Stomach (tissue), 8 donors: ENCODE measurements at regions not wholly inside any gene's neighbourhood (a gene's known extent, or its start where the extent isn't known, plus 50 kb on each side); places are given as distances from the start of the nearest gene placed in this dataset.
"Not testable (repeated sequence)": the region's sequence is repeated elsewhere in the genome, so short reads cannot be mapped to it uniquely, and the experiment has no call there.

Experiments used
- DNase-seq, 2 donors: peaks; one replicate each; pipeline versions ENCODE4 v3.0.0 to v3.0.0-alpha.2; 2013 to 2019
- H3K27ac ChIP-seq, 5 donors: fragments of 200-600 bp in 4 of 5; sonication (generic) in 4 of 5; one replicate each; pipeline ENCODE4 v1.5.1; 2013 to 2019; ENCODE audit warnings: mild to moderate bottlenecking in 1 of 5, moderate library complexity in 1 of 5
- H3K27me3 ChIP-seq, 3 donors: fragments of 200-600 bp; sonication (generic); one replicate each; pipeline ENCODE4 v1.5.1; 2017 to 2019; ENCODE audit warnings: mixed run types in 1 of 3
- H3K36me3 ChIP-seq, 4 donors: fragments of 200-600 bp; sonication (generic); 1 replicate in 3 of 4; 2 replicates in 1 of 4; pipeline ENCODE4 v1.5.1; 2016 to 2019
- H3K4me1 ChIP-seq, 4 donors: fragments of 200-600 bp; sonication (generic); one replicate each; pipeline ENCODE4 v1.5.1; 2016 to 2019
- H3K4me3 ChIP-seq, 4 donors: fragments of 200-600 bp; sonication (generic) in 3 of 4; one replicate each; pipeline ENCODE4 v1.5.1; 2016 to 2019; ENCODE audit warnings: mild to moderate bottlenecking in 1 of 4
- H3K9me3 ChIP-seq, 4 donors: fragments of 200-600 bp; sonication (generic); one replicate each; pipeline ENCODE4 v1.5.1; 2016 to 2019
- CTCF ChIP-seq, 7 experiments: fragments of 450-650 bp in 4 of 7; fragments of 200-600 bp in 3 of 7; sonication (generic) in 3 of 7; IDR thresholded peaks; one replicate each; pipeline ENCODE4 v1.5.1; 2016 to 2019; ENCODE audit warnings: antibody characterized with exemption in 7 of 7, control low read depth in 2 of 7, mild to moderate bottlenecking in 1 of 7
- EP300 ChIP-seq: sonication (generic); formaldehyde crosslinking; IDR thresholded peaks from one replicate; pipeline ENCODE4 v1.6.1; 2017; ENCODE audit warnings: antibody characterized with exemption
- POLR2A ChIP-seq, 4 donors: fragments of 450-650 bp; IDR thresholded peaks; one replicate each; pipeline ENCODE4 v1.6.1; 2016; ENCODE audit warnings: antibody characterized with exemption in 4 of 4, control low read depth in 2 of 4, mild to moderate bottlenecking in 1 of 4, moderate library complexity in 1 of 4
- POLR2AphosphoS5 ChIP-seq, 3 donors: sonication (generic); formaldehyde crosslinking; IDR thresholded peaks; one replicate each; pipeline ENCODE4 v1.6.1; 2016; ENCODE audit warnings: antibody characterized with exemption in 3 of 3
- WGBS, 5 donors: extraction: QIAGEN DNeasy Blood & Tissue Kit in 3 of 5; methylation state at CpG; one replicate each; pipeline versions ENCODE4 v1.1.5 to v1.1.7; 2013 to 2018; 5-methylcytosine and 5-hydroxymethylcytosine counted together
- intact Hi-C: fragments of 100-400 bp; cut with DNase I; formaldehyde crosslinking; loops from one replicate; pipeline ENCODE4 v1.15.1; 2023; ENCODE audit warnings: low total_unique reads
- donor health status: healthy with polysubstance abuse.
- donor health status: Bipolar disorder and iron deficiency.
- donor health status: healthy.

GRCh38 chr3:127082066-127082465, 99.2 kb downstream of the PLXNA1 start:
- H3K9me3 ChIP-seq: no peaks in the 10 kb centered on the region
- no peak overlapping the region for H3K4me3 ChIP-seq
- H3K36me3 ChIP-seq: no peaks in the 10 kb centered on the region
- H3K27me3 ChIP-seq: peaks cover 0 to 5% (median 0%) of the 10 kb centered on the region in 3 donors
- intact Hi-C loops: no loop called here
- no peaks in the 10 kb centered on the region for H3K4me1 ChIP-seq
- 86 to 98% (median 90%) methylated on average over 7 of the region's 7 CpGs for WGBS, 5 donors
- no peak for DNase-seq
- no peak for TF ChIP-seq POLR2A (IDR thresholded peaks at IDR 0.05)
- TF ChIP-seq EP300: no peak
- no peak for TF ChIP-seq POLR2AphosphoS5 (IDR thresholded peaks at IDR 0.05)
- no peak for TF ChIP-seq CTCF (IDR thresholded peaks at IDR 0.05)
- H3K27ac ChIP-seq: no peak overlapping the region

- intact Hi-C loops: no loop called here
- Histone ChIP-seq H3K4me1 (no peaks in the 10 kb centered on the region), H3K27ac (no peak overlapping the region), H3K4me3 (no peak overlapping the region), H3K27me3 (peaks cover 0 to 5% (median 0%) of the 10 kb centered on the region in 3 donors), H3K9me3 (no peaks in the 10 kb centered on the region), H3K36me3 (no peaks in the 10 kb centered on the region)
- TF ChIP-seq POLR2AphosphoS5 (IDR thresholded peaks at IDR 0.05) (no peak), CTCF (IDR thresholded peaks at IDR 0.05) (no peak), EP300 (no peak), POLR2A (IDR thresholded peaks at IDR 0.05) (no peak)
- 55 to 71% (median 65%) methylated on average over 12 of the region's 12 CpGs for WGBS, 5 donors
- no peak for DNase-seq
Measured at GRCh38 chr3:127083778-127084397, 101.0 kb downstream of the PLXNA1 start.

- no peak for TF ChIP-seq POLR2AphosphoS5 (IDR thresholded peaks at IDR 0.05)
- no peak for TF ChIP-seq CTCF (IDR thresholded peaks at IDR 0.05)
- no peak for TF ChIP-seq POLR2A (IDR thresholded peaks at IDR 0.05)
- no peak for TF ChIP-seq EP300
- Histone ChIP-seq H3K4me1 (no peaks in the 10 kb centered on the region), H3K9me3 (no peaks in the 10 kb centered on the region), H3K36me3 (no peaks in the 10 kb centered on the region), H3K4me3 (no peak overlapping the region), H3K27ac (no peak overlapping the region), H3K27me3 (peaks cover 0 to 5% (median 0%) of the 10 kb centered on the region in 3 donors)
- WGBS, 5 donors: 74 to 89% (median 86%) methylated on average over 10 of the region's 10 CpGs
- no peak for DNase-seq
- intact Hi-C loops: no loop called here
Measured at GRCh38 chr3:127084401-127084990, 101.6 kb downstream of the PLXNA1 start.

- Histone ChIP-seq H3K27ac (no peak overlapping the region), H3K36me3 (no peaks in the 10 kb centered on the region), H3K4me1 (no peaks in the 10 kb centered on the region), H3K9me3 (no peaks in the 10 kb centered on the region), H3K4me3 (no peak overlapping the region), H3K27me3 (peaks cover 0 to 10% (median 0%) of the 10 kb centered on the region in 3 donors)
- 80 to 95% (median 89%) methylated on average over 2 to 13 of the region's 13 CpGs for WGBS, 5 donors
- intact Hi-C loops: no loop called here
- DNase-seq: no peak
- TF ChIP-seq POLR2AphosphoS5 (IDR thresholded peaks at IDR 0.05): no peak
Measured at GRCh38 chr3:127085576-127085975, 102.7 kb downstream of the PLXNA1 start.

GRCh38 chr3:127086591-127086990, 103.7 kb downstream of the PLXNA1 start:
- WGBS, 5 donors: 87 to 91% (median 88%) methylated on average over 13 of the region's 13 CpGs
- H3K36me3 ChIP-seq, H3K9me3 ChIP-seq, DNase-seq, H3K27ac ChIP-seq, H3K4me3 ChIP-seq, H3K4me1 ChIP-seq, intact Hi-C loops: not testable (repeated sequence)
- peaks cover 0 to 14% (median 0%) of the 10 kb centered on the region in 3 donors for H3K27me3 ChIP-seq
